Esophagus squamous epithelium (tissue), 4 donors: ENCODE measurements at regions not wholly inside any gene's neighbourhood (a gene's known extent, or its start where the extent isn't known, plus 50 kb on each side); places are given as distances from the start of the nearest gene placed in this dataset.

Source experiments
- CTCF ChIP-seq, 6 experiments: fragments of 450-650 bp in 4 of 6; fragments of 200-600 bp in 2 of 6; sonication (generic) in 2 of 6; IDR thresholded peaks; one replicate each; pipeline ENCODE4 v1.5.1; 2016 to 2019; ENCODE audit warnings: antibody characterized with exemption in 6 of 6, mild to moderate bottlenecking in 4 of 6, moderate library complexity in 4 of 6
- POLR2A ChIP-seq, 4 donors: fragments of 450-650 bp; IDR thresholded peaks; one replicate each; pipeline ENCODE4 v1.6.1; 2017; ENCODE audit warnings: antibody characterized with exemption in 4 of 4, mild to moderate bottlenecking in 4 of 4, moderate library complexity in 3 of 4

DNA sequence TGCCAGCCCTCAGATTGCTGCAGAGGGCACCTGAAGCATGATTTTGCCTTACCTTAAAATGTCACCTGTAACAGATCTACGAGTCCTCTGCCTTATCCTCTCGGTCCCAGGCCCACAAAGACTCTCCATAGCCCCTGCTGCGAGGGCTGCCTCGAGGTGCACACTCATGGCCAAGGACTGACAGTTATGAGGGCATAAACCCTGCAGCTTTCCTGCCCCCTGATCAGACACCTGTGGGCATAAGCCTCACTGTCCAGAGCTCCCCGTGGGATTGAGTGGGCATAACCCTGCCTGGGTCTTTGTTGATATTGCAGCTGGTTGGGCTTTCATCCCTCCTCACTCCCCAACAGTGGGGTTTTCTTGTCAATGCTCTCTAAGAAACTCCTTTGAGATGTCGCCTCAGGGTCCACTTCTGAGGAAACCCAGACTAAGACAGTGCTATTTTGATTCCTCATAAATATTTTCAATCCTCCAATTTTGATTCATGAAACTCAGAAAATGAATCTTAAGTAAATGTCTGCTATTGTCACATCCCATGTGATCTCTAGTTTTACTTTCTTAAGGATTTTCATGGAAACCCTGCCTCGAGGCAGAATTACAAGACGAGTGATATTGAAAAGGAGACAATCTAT, 108.5 kb upstream of the NCK2 start:
- TF ChIP-seq POLR2A (IDR thresholded peaks at IDR 0.05), result no peak
- no peak for TF ChIP-seq CTCF (IDR thresholded peaks at IDR 0.05)
